ENCODE measurements at regions not wholly inside any gene's neighbourhood (a gene's known extent, or its start where the extent isn't known, plus 50 kb on each side); places are given as distances from the start of the nearest gene placed in this dataset.
"Not testable (repeated sequence)": the region's sequence is repeated elsewhere in the genome, so short reads cannot be mapped to it uniquely, and the experiment has no call there.

DNA sequence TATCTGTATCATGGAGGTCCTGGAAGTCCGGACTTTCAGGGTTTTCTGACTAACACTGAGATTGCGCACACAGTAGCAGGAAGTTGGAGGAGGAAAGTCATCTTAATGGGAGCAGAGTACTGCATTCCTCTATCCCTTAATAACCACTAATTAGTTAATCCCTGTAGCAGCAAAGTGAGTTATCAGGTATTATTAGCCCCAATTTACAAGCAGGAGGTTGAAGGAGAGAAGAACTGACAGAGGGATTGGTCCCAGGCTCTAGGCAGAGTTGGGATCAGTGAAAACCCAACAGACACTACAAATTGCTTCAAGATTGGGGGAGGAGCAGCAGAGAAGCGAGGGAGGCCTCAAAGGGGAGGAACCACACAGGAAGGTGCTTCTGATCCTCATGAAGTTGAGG is 74.5 kb upstream of the XPA start:
- no peaks in the 10 kb centered on the region for H3K27me3 ChIP-seq
- no peak overlapping the region for H3K27ac ChIP-seq
- H3K4me1 ChIP-seq, result no peaks in the 10 kb centered on the region
- TF ChIP-seq CTCF (IDR thresholded peaks at IDR 0.05) (no peak), POLR2A (IDR thresholded peaks at IDR 0.05) (no peak)
- intact Hi-C loops (cut with DNase I; ENCODE audit: low total_unique reads), result no loop called here
- no peaks in the 10 kb centered on the region for H3K9me3 ChIP-seq
- H3K4me3 ChIP-seq, result no peak overlapping the region
- DNase-seq, result no peak
- H3K36me3 ChIP-seq, result no peaks in the 10 kb centered on the region

- Histone ChIP-seq H3K27me3 (no peaks in the 10 kb centered on the region), H3K27ac (no peak overlapping the region), H3K9me3 (no peaks in the 10 kb centered on the region), H3K4me3 (no peak overlapping the region), H3K36me3 (no peaks in the 10 kb centered on the region), H3K4me1 (no peaks in the 10 kb centered on the region)
- intact Hi-C loops (cut with DNase I; ENCODE audit: low total_unique reads), result no loop called here
- TF ChIP-seq POLR2A (IDR thresholded peaks at IDR 0.05), result no peak
- DNase-seq, result no peak
Observed at GRCh38 chr9:97772145-97772544, 75.0 kb upstream of the XPA start.

DNA sequence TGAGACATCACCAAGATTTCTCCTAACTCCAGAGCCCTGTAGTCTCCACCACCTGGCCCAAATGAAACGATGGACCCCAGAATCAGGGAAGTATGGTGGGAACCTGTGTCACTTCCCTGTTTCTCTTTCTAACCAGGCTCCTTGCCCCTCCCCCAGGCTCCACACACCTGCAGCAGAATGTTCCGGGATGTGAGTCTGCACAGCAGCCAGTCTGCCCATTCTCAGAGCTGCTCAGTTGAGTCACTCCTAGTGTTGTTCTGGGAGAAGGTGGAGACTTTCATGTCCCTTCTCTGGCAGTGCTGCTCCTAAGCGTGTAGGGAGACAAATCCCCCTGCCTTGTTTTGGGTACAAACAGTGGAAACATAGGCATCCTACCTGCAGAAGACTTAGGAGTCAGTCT is 76.0 kb upstream of the XPA start:
- Histone ChIP-seq H3K36me3 (no peaks in the 10 kb centered on the region), H3K4me3 (no peak overlapping the region), H3K4me1 (no peaks in the 10 kb centered on the region), H3K27ac (no peak overlapping the region), H3K27me3 (no peaks in the 10 kb centered on the region), H3K9me3 (no peaks in the 10 kb centered on the region)
- TF ChIP-seq CTCF (IDR thresholded peaks at IDR 0.05) (no peak), POLR2A (IDR thresholded peaks at IDR 0.05) (no peak)
- intact Hi-C loops (cut with DNase I; ENCODE audit: low total_unique reads), result no loop called here
- no peak for DNase-seq

GRCh38 chr9:97773723-97774122 is 76.6 kb upstream of the XPA start:
- Histone ChIP-seq H3K36me3 (no peaks in the 10 kb centered on the region), H3K27me3 (no peaks in the 10 kb centered on the region), H3K4me1 (no peaks in the 10 kb centered on the region), H3K4me3 (no peak overlapping the region), H3K27ac (no peak overlapping the region), H3K9me3 (no peaks in the 10 kb centered on the region)
- intact Hi-C loops (cut with DNase I; ENCODE audit: low total_unique reads), result no loop called here
- TF ChIP-seq POLR2A (IDR thresholded peaks at IDR 0.05), result no peak
- TF ChIP-seq CTCF (IDR thresholded peaks at IDR 0.05), result no peak
- DNase-seq, result no peak

DNA sequence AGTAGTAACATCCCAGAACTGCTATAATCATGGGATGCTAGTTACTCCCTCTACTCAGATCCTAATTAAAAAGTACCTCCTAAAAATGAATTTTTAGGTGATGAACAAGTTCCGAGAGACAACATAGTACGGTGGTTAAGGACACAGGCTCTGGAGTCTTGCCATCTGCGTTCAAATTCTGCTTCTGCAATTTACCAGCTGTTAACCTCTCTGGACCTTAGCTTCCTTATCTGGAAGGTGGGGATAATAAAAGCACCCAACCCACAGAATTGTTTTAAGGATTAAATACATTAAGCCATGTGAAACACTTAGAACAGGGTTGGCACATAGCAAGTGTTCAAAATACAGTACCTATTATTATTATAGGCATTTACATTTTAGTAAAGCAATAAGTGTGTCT is 77.5 kb upstream of the XPA start:
- Histone ChIP-seq H3K36me3 (no peaks in the 10 kb centered on the region), H3K9me3 (no peaks in the 10 kb centered on the region), H3K27ac (no peak overlapping the region), H3K4me3 (no peak overlapping the region), H3K4me1 (no peaks in the 10 kb centered on the region), H3K27me3 (no peaks in the 10 kb centered on the region)
- TF ChIP-seq POLR2A (IDR thresholded peaks at IDR 0.05) (no peak), CTCF (IDR thresholded peaks at IDR 0.05) (no peak)
- DNase-seq, result no peak
- intact Hi-C loops (cut with DNase I; ENCODE audit: low total_unique reads), result no loop called here

GRCh38 chr9:97778740-97779139 is 74.3 kb upstream of the FOXE1 start:
- intact Hi-C loops (cut with DNase I; ENCODE audit: low total_unique reads); H3K4me3 ChIP-seq: not testable (repeated sequence)

More at GRCh38 chr9:97778740-97779139, 74.3 kb upstream of the FOXE1 start:
- not testable (repeated sequence) for DNase-seq, H3K27ac ChIP-seq, H3K4me1 ChIP-seq, H3K27me3 ChIP-seq, H3K9me3 ChIP-seq, H3K36me3 ChIP-seq

Data from uterus (tissue), 3 donors.